ENCODE measurements at regions not wholly inside any gene's neighbourhood (a gene's known extent, or its start where the extent isn't known, plus 50 kb on each side); places are given as distances from the start of the nearest gene placed in this dataset.

GRCh38 chr1:101144671-101145448, 92.0 kb upstream of the S1PR1 start (continued):
- TF ChIP-seq KIAA2018 (CRISPR knock-in tag; IDR thresholded peaks at IDR 0.05; ENCODE audit: borderline replicate concordance) (no peak), ZNF121 (CRISPR knock-in tag; IDR thresholded peaks at IDR 0.05) (no peak), TERF1 (CRISPR knock-in tag; IDR thresholded peaks at IDR 0.05) (no peak), THYN1 (CRISPR knock-in tag; IDR thresholded peaks at IDR 0.05; ENCODE audit: borderline replicate concordance, low read depth) (no peak), TIGD3 (CRISPR knock-in tag; IDR thresholded peaks at IDR 0.05; ENCODE audit: borderline replicate concordance) (no peak), PRDM10 (CRISPR knock-in tag; IDR thresholded peaks at IDR 0.05; ENCODE audit: low read depth) (no peak), ZNF678 (CRISPR knock-in tag; IDR thresholded peaks at IDR 0.05) (no peak), ZNF83 (CRISPR knock-in tag; IDR thresholded peaks at IDR 0.05; ENCODE audit: borderline replicate concordance) (no peak), FOXA3 (CRISPR knock-in tag; IDR thresholded peaks at IDR 0.05) (no peak), ZNF639 (CRISPR knock-in tag; conservative IDR thresholded peaks at IDR 0.05) (no peak), ZNF720 (CRISPR knock-in tag; IDR thresholded peaks at IDR 0.05) (no peak), ZNF816 (CRISPR knock-in tag; IDR thresholded peaks at IDR 0.05; ENCODE audit: borderline replicate concordance) (no peak), GATAD2A (CRISPR knock-in tag; IDR thresholded peaks at IDR 0.05) (no peak)

Measured in HepG2 (cell line).